ENCODE measurements at regions not wholly inside any gene's neighbourhood (a gene's known extent, or its start where the extent isn't known, plus 50 kb on each side); places are given as distances from the start of the nearest gene placed in this dataset.

GRCh38 chr2:209322041-209322440, 101.8 kb upstream of the MAP2 start:
- ChIA-PET CTCF (no interaction called here), POLR2A (ENCODE audit: low non-redundant PET) (no interaction called here)
- BruUV-seq (replicated peaks), result no TSS peak
- H3K27ac ChIP-seq (ENCODE audit: low read depth, low read length, poor library complexity, severe bottlenecking), result no peak overlapping the region
- intact Hi-C loops (cut with micrococcal nuclease; ENCODE audit: unreplicated experiment), result loop anchor here (10.0 kb wide), 2 partner anchors 497 to 857 kb away; no protein-coding TSS in a partner anchor
- TF ChIP-seq CTCF (conservative IDR thresholded peaks at IDR 0.05; ENCODE audit: low read depth, low read length), result peak; percentile 32; the same call in 1 of the 2 replicates
- no peak for TF ChIP-seq EZH2 (IDR thresholded peaks at IDR 0.05; ENCODE audit: borderline replicate concordance, low read depth, low read length, poor library complexity, severe bottlenecking)
- no peak overlapping the region for H3K4me3 ChIP-seq (ENCODE audit: low read depth, low read length, poor library complexity, severe bottlenecking)
- H3K9me3 ChIP-seq (ENCODE audit: low read depth, low read length, poor library complexity, severe bottlenecking), result no peaks in the 10 kb centered on the region
- H3K27me3 ChIP-seq (replicated peaks; ENCODE audit: insufficient read depth, low read depth, low read length, poor library complexity), result peaks cover 25% of the 10 kb centered on the region
- H3K4me1 ChIP-seq (ENCODE audit: insufficient read depth, low read length, poor library complexity, severe bottlenecking), result no peaks in the 10 kb centered on the region
- no peak for DNase-seq (ENCODE audit: low spot score)
- H3K36me3 ChIP-seq (ENCODE audit: insufficient read depth, low read length, poor library complexity, severe bottlenecking), result no peaks in the 10 kb centered on the region

GRCh38 chr2:209322905-209323512, 100.8 kb upstream of the MAP2 start:
- BruUV-seq (replicated peaks), result no TSS peak
- Histone ChIP-seq H3K9me3 (ENCODE audit: low read depth, low read length, poor library complexity, severe bottlenecking) (no peaks in the 10 kb centered on the region), H3K4me1 (ENCODE audit: insufficient read depth, low read length, poor library complexity, severe bottlenecking) (no peaks in the 10 kb centered on the region), H3K27ac (ENCODE audit: low read depth, low read length, poor library complexity, severe bottlenecking) (no peak overlapping the region), H3K36me3 (ENCODE audit: insufficient read depth, low read length, poor library complexity, severe bottlenecking) (no peaks in the 10 kb centered on the region), H3K4me3 (ENCODE audit: low read depth, low read length, poor library complexity, severe bottlenecking) (no peak overlapping the region), H3K27me3 (replicated peaks; ENCODE audit: insufficient read depth, low read depth, low read length, poor library complexity) (peaks cover 16% of the 10 kb centered on the region)
- CTCF ChIA-PET, result no interaction called here
- DNase-seq (ENCODE audit: low spot score), result no peak
- TF ChIP-seq CTCF (conservative IDR thresholded peaks at IDR 0.05; ENCODE audit: low read depth, low read length), result no peak
- no peak for TF ChIP-seq EZH2 (IDR thresholded peaks at IDR 0.05; ENCODE audit: borderline replicate concordance, low read depth, low read length, poor library complexity, severe bottlenecking)
- POLR2A ChIA-PET (ENCODE audit: low non-redundant PET), result no interaction called here
- intact Hi-C loops (cut with micrococcal nuclease; ENCODE audit: unreplicated experiment), result loop anchor here (10.0 kb wide), 2 partner anchors 498 to 858 kb away; no protein-coding TSS in a partner anchor

GRCh38 chr2:209323738-209324137, 100.1 kb upstream of the MAP2 start:
- no TSS peak for BruUV-seq (replicated peaks)
- intact Hi-C loops (cut with micrococcal nuclease; ENCODE audit: unreplicated experiment), result loop anchor here (10.0 kb wide), 2 partner anchors 499 to 859 kb away; no protein-coding TSS in a partner anchor
- no peaks in the 10 kb centered on the region for H3K9me3 ChIP-seq (ENCODE audit: low read depth, low read length, poor library complexity, severe bottlenecking)
- no peak overlapping the region for H3K27ac ChIP-seq (ENCODE audit: low read depth, low read length, poor library complexity, severe bottlenecking)
- CTCF ChIA-PET, result no interaction called here
- no peaks in the 10 kb centered on the region for H3K36me3 ChIP-seq (ENCODE audit: insufficient read depth, low read length, poor library complexity, severe bottlenecking)
- no peak for DNase-seq (ENCODE audit: low spot score)
- H3K27me3 ChIP-seq (replicated peaks; ENCODE audit: insufficient read depth, low read depth, low read length, poor library complexity), result peaks cover 9% of the 10 kb centered on the region
- H3K4me1 ChIP-seq (ENCODE audit: insufficient read depth, low read length, poor library complexity, severe bottlenecking), result no peaks in the 10 kb centered on the region
- no peak for TF ChIP-seq EZH2 (IDR thresholded peaks at IDR 0.05; ENCODE audit: borderline replicate concordance, low read depth, low read length, poor library complexity, severe bottlenecking)
- no peak for TF ChIP-seq CTCF (conservative IDR thresholded peaks at IDR 0.05; ENCODE audit: low read depth, low read length)
- H3K4me3 ChIP-seq (ENCODE audit: low read depth, low read length, poor library complexity, severe bottlenecking), result no peak overlapping the region
- POLR2A ChIA-PET (ENCODE audit: low non-redundant PET), result no interaction called here

Measured in A673 (cell line).